ENCODE measurements at regions not wholly inside any gene's neighbourhood (a gene's known extent, or its start where the extent isn't known, plus 50 kb on each side); places are given as distances from the start of the nearest gene placed in this dataset.

DNA sequence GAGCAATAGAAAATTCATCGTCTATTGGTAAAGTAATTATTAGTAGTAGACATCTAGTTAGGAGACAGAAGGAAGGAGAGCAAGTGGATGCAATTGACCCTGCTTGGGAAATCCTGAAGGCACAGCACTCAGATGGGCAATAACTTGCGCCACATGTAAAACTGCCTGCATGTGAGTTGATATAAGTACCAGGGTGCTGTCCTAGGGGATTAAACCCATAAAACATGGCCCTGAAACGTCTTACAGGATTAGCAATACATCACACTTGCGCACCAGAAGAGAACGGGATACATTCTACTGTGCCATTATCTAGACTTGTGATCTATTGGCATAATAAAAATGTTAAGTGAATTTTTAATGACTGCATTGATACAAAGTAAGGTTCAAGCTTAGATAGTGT is 277.5 kb upstream of the LYPLAL1 start (continued):
- TF ChIP-seq, protein P1, sequence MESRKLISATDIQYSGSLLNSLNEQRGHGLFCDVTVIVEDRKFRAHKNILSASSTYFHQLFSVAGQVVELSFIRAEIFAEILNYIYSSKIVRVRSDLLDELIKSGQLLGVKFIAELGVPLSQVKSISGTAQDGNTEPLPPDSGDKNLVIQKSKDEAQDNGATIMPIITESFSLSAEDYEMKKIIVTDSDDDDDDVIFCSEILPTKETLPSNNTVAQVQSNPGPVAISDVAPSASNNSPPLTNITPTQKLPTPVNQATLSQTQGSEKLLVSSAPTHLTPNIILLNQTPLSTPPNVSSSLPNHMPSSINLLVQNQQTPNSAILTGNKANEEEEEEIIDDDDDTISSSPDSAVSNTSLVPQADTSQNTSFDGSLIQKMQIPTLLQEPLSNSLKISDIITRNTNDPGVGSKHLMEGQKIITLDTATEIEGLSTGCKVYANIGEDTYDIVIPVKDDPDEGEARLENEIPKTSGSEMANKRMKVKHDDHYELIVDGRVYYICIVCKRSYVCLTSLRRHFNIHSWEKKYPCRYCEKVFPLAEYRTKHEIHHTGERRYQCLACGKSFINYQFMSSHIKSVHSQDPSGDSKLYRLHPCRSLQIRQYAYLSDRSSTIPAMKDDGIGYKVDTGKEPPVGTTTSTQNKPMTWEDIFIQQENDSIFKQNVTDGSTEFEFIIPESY (CRISPR knock-in tag; IDR thresholded peaks at IDR 0.05): no peak
- TF ChIP-seq, protein P2, sequence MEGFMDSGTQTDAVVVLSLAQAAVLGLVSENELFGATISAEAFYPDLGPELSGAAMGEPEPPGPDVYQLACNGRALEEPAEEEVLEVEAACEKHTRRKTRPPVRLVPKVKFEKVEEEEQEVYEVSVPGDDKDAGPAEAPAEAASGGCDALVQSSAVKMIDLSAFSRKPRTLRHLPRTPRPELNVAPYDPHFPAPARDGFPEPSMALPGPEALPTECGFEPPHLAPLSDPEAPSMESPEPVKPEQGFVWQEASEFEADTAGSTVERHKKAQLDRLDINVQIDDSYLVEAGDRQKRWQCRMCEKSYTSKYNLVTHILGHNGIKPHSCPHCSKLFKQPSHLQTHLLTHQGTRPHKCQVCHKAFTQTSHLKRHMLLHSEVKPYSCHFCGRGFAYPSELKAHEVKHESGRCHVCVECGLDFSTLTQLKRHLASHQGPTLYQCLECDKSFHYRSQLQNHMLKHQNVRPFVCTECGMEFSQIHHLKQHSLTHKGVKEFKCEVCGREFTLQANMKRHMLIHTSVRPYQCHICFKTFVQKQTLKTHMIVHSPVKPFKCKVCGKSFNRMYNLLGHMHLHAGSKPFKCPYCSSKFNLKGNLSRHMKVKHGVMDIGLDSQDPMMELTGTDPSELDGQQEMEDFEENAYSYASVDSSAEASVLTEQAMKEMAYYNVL (CRISPR knock-in tag; IDR thresholded peaks at IDR 0.05; ENCODE audit: borderline replicate concordance): no peak
- TF ChIP-seq GABPB1 (CRISPR knock-in tag; IDR thresholded peaks at IDR 0.05): no peak
- TF ChIP-seq ZC3H4 (CRISPR knock-in tag; IDR thresholded peaks at IDR 0.05; ENCODE audit: borderline replicate concordance): no peak
- no peak for TF ChIP-seq KMT2B (CRISPR knock-in tag; IDR thresholded peaks at IDR 0.05)
- no peak for TF ChIP-seq RBFOX2 (IDR thresholded peaks at IDR 0.05; ENCODE audit: low read depth, low read length)
- TF ChIP-seq BORCS8-MEF2B (CRISPR knock-in tag; IDR thresholded peaks at IDR 0.05): no peak
- no peak for TF ChIP-seq RARA (CRISPR knock-in tag; IDR thresholded peaks at IDR 0.05)
- no peak for TF ChIP-seq NCOR1 (IDR thresholded peaks at IDR 0.05; ENCODE audit: borderline replicate concordance, low read length)

DNA sequence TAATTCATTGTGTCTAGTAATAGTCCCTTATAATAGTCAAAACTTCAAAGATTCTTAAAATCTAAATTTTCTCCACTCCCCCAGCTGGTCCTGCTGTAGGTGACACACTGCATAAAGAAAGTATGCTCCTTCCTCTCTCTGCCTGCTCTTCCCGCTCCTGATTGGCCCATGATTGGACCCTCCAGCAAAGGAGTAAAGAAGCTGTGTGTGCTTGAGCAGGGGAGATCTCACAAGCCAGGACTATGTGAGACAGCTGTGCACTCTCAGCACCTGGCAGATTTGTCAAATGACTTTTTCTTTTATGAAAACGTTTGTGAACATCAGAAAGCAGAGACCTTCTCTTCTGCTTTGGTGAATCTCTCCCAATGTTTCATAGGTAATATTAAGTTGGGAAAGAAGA is 274.8 kb upstream of the LYPLAL1 start:
- Histone ChIP-seq H3K36me3 (replicated peaks in 1 of 2; ENCODE audit: control insufficient read depth in 1 of 2, insufficient read depth in 2 of 2, low read length in 2 of 2) (no peaks in the 10 kb centered on the region), H2AFZ (ENCODE audit: low read length) (no peak overlapping the region), H3K27ac (ENCODE audit: extremely low read length, insufficient read depth, low read length) (no peak overlapping the region), H3K27me3 (ENCODE audit: control insufficient read depth in 1 of 2, insufficient read depth in 2 of 2, low read length in 2 of 2) (no peaks in the 10 kb centered on the region), H4K20me1 (ENCODE audit: insufficient read depth, low read length) (no peaks in the 10 kb centered on the region), H3K9me3 (ENCODE audit: low read length) (no peaks in the 10 kb centered on the region), H3K79me2 (ENCODE audit: insufficient read depth, low read length) (no peaks in the 10 kb centered on the region), H3K9ac (ENCODE audit: insufficient read depth, low read depth, low read length) (no peak overlapping the region), H3K4me1 (ENCODE audit: insufficient read depth, low read length) (no peaks in the 10 kb centered on the region), H3K4me3 (replicated peaks in 1 of 3; ENCODE audit: insufficient read depth in 1 of 3, low read depth in 2 of 3, low read length in 3 of 3) (no peak overlapping the region), H3K4me2 (ENCODE audit: low read depth, low read length) (no peak overlapping the region)
- POLR2A ChIA-PET: no interaction called here
- intact Hi-C loops (cut with micrococcal nuclease; ENCODE audit: unreplicated experiment) (no loop called here), in situ Hi-C loops (cut with HindIII; ENCODE audit: extremely low pct_ligation_motif_present, low pct_unique_long_range_greater_than_20kb) (no loop called here)
- CTCF ChIA-PET (ENCODE audit: low intra/inter-chr PET ratio, low total read pairs): no interaction called here
- no TSS peak for BruUV-seq (replicated peaks)
- 4% methylated on average over 2 of the region's 2 CpGs for WGBS (ENCODE audit: low lambda C conversion rate)
- FAIRE-seq (no peak), DNase-seq (ENCODE audit: low spot score) (no peak), ATAC-seq (no peak)
- TF ChIP-seq TBX3 (IDR thresholded peaks at IDR 0.05; ENCODE audit: borderline replicate concordance) (no peak), ZNF224 (CRISPR knock-in tag; IDR thresholded peaks at IDR 0.05) (no peak), ZNF253 (CRISPR knock-in tag; IDR thresholded peaks at IDR 0.05; ENCODE audit: borderline replicate concordance) (no peak)
- TF ChIP-seq, protein P3, sequence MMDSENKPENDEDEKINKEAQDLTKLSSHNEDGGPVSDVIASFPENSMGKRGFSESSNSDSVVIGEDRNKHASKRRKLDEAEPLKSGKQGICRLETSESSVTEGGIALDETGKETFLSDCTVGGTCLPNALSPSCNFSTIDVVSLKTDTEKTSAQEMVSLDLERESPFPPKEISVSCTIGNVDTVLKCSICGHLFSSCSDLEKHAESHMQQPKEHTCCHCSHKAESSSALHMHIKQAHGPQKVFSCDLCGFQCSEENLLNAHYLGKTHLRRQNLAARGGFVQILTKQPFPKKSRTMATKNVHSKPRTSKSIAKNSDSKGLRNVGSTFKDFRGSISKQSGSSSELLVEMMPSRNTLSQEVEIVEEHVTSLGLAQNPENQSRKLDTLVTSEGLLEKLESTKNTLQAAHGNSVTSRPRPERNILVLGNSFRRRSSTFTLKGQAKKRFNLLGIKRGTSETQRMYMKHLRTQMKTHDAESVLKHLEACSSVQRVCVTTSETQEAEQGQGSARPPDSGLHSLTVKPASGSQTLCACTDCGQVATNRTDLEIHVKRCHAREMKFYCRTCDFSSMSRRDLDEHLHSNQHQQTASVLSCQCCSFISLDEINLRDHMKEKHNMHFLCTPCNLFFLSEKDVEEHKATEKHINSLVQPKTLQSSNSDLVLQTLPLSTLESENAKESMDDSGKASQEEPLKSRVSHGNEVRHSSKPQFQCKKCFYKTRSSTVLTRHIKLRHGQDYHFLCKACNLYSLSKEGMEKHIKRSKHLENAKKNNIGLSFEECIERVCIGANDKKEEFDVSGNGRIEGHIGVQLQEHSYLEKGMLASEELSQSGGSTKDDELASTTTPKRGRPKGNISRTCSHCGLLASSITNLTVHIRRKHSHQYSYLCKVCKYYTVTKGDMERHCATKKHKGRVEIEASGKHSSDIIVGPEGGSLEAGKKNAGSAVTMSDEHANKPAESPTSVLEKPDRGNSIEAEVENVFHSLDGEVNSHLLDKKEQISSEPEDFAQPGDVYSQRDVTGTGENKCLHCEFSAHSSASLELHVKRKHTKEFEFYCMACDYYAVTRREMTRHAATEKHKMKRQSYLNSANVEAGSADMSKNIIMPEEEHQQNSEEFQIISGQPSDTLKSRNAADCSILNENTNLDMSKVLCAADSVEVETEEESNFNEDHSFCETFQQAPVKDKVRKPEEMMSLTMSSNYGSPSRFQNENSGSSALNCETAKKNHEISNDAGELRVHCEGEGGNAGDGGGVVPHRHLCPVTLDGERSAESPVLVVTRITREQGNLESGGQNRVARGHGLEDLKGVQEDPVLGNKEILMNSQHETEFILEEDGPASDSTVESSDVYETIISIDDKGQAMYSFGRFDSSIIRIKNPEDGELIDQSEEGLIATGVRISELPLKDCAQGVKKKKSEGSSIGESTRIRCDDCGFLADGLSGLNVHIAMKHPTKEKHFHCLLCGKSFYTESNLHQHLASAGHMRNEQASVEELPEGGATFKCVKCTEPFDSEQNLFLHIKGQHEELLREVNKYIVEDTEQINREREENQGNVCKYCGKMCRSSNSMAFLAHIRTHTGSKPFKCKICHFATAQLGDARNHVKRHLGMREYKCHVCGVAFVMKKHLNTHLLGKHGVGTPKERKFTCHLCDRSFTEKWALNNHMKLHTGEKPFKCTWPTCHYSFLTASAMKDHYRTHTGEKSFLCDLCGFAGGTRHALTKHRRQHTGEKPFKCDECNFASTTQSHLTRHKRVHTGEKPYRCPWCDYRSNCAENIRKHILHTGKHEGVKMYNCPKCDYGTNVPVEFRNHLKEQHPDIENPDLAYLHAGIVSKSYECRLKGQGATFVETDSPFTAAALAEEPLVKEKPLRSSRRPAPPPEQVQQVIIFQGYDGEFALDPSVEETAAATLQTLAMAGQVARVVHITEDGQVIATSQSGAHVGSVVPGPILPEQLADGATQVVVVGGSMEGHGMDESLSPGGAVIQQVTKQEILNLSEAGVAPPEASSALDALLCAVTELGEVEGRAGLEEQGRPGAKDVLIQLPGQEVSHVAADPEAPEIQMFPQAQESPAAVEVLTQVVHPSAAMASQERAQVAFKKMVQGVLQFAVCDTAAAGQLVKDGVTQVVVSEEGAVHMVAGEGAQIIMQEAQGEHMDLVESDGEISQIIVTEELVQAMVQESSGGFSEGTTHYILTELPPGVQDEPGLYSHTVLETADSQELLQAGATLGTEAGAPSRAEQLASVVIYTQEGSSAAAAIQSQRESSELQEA (CRISPR knock-in tag; IDR thresholded peaks at IDR 0.05; ENCODE audit: not compliant biosample characterization): no peak

Measured in HepG2 (cell line).